Stomach (tissue), 4 donors: ENCODE measurements at regions not wholly inside any gene's neighbourhood (a gene's known extent, or its start where the extent isn't known, plus 50 kb on each side); places are given as distances from the start of the nearest gene placed in this dataset.

Source experiments
- EP300 ChIP-seq: sonication (generic); formaldehyde crosslinking; IDR thresholded peaks from one replicate; pipeline ENCODE4 v1.6.1; 2017; ENCODE audit warnings: antibody characterized with exemption
- POLR2A ChIP-seq, 4 donors: fragments of 450-650 bp; IDR thresholded peaks; one replicate each; pipeline ENCODE4 v1.6.1; 2016; ENCODE audit warnings: antibody characterized with exemption in 4 of 4, control low read depth in 2 of 4, mild to moderate bottlenecking in 1 of 4, moderate library complexity in 1 of 4
- POLR2AphosphoS5 ChIP-seq, 3 donors: sonication (generic); formaldehyde crosslinking; IDR thresholded peaks; one replicate each; pipeline ENCODE4 v1.6.1; 2016; ENCODE audit warnings: antibody characterized with exemption in 3 of 3
- TF ChIP-seq, protein P1 (sequence below), 7 experiments: fragments of 450-650 bp in 4 of 7; fragments of 200-600 bp in 3 of 7; sonication (generic) in 3 of 7; IDR thresholded peaks; one replicate each; pipeline ENCODE4 v1.5.1; 2016 to 2019; ENCODE audit warnings: antibody characterized with exemption in 7 of 7, control low read depth in 2 of 7, mild to moderate bottlenecking in 1 of 7

DNA sequence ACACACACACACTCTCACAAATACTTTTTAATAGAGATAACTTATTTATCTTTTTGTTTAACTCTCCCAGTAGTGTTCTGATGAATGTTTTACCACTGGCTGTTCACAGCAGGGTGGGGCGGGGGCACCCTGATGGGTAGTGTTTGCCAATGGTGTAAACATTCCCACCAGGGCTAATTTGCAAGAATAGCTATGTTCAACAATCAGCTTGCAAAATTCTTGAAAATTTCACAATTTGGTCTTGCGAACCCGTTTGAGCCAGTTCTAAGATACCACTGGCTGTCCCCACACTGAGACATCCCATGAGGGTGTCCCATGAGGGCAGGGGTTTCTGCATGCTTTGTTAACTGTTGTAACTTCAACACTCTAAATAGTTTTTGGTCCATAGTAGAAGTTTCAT lies 348.5 kb downstream of the CXCL12 start:
- TF ChIP-seq POLR2A (IDR thresholded peaks at IDR 0.05) (no peak), EP300 (no peak), POLR2AphosphoS5 (IDR thresholded peaks at IDR 0.05) (no peak)
- TF ChIP-seq, protein P1, sequence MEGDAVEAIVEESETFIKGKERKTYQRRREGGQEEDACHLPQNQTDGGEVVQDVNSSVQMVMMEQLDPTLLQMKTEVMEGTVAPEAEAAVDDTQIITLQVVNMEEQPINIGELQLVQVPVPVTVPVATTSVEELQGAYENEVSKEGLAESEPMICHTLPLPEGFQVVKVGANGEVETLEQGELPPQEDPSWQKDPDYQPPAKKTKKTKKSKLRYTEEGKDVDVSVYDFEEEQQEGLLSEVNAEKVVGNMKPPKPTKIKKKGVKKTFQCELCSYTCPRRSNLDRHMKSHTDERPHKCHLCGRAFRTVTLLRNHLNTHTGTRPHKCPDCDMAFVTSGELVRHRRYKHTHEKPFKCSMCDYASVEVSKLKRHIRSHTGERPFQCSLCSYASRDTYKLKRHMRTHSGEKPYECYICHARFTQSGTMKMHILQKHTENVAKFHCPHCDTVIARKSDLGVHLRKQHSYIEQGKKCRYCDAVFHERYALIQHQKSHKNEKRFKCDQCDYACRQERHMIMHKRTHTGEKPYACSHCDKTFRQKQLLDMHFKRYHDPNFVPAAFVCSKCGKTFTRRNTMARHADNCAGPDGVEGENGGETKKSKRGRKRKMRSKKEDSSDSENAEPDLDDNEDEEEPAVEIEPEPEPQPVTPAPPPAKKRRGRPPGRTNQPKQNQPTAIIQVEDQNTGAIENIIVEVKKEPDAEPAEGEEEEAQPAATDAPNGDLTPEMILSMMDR (IDR thresholded peaks at IDR 0.05), result no peak
